GM12878 (cell line): ENCODE measurements at regions not wholly inside any gene's neighbourhood (a gene's known extent, or its start where the extent isn't known, plus 50 kb on each side); places are given as distances from the start of the nearest gene placed in this dataset.

Experiments used
- BACH1 ChIP-seq: fragments of 450-650 bp; IDR thresholded peaks from 2 replicates; pipeline ENCODE4 v1.6.1; 2017; ENCODE audit warnings: mild to moderate bottlenecking, borderline replicate concordance
- CEBPZ ChIP-seq: fragments of 150-350 bp; IDR thresholded peaks from 2 replicates; pipeline ENCODE4 v1.6.1; 2016; ENCODE audit warnings: low read depth, low read length
- ESRRA ChIP-seq: IDR thresholded peaks from 2 replicates; pipeline ENCODE4 v1.6.1; 2012; ENCODE audit warnings: mild to moderate bottlenecking, low read length, improper control_type of control experiment
- GABPA ChIP-seq: IDR thresholded peaks from 2 replicates; pipeline ENCODE4 v1.6.1; 2014; ENCODE audit warnings: antibody characterized with exemption, low read depth, mild to moderate bottlenecking, inconsistent platforms
- LARP7 ChIP-seq: fragments of 450-650 bp; IDR thresholded peaks from 2 replicates; pipeline ENCODE4 v1.6.1; 2017; ENCODE audit warnings: mild to moderate bottlenecking
- MXI1 ChIP-seq: fragments of 150-350 bp; IDR thresholded peaks from 2 replicates; pipeline ENCODE4 v1.6.1; 2011; ENCODE audit warnings: low read depth, mild to moderate bottlenecking, inconsistent platforms, low read length, improper control_type of control experiment
- MYB ChIP-seq: fragments of 150-350 bp; IDR thresholded peaks from 2 replicates; pipeline ENCODE4 v1.6.1; 2014; ENCODE audit warnings: mild to moderate bottlenecking, low read depth, low read length, borderline replicate concordance
- NFYB ChIP-seq: IDR thresholded peaks from 2 replicates; pipeline ENCODE4 v1.6.1; 2011; ENCODE audit warnings: low read depth, mild to moderate bottlenecking, low read length, improper control_type of control experiment, moderate library complexity; ENCODE audit not compliant: insufficient read depth
- PAX8 ChIP-seq: fragments of 450-650 bp; IDR thresholded peaks from 2 replicates; pipeline ENCODE4 v1.6.1; 2017; ENCODE audit warnings: mild to moderate bottlenecking, moderate library complexity
- POLR2A ChIP-seq: IDR thresholded peaks from 2 replicates; pipeline ENCODE4 v1.6.1; 2011; ENCODE audit warnings: low read depth, mild to moderate bottlenecking, low read length
- TF ChIP-seq, protein P1 (sequence below): IDR thresholded peaks from 2 replicates; pipeline ENCODE4 v1.6.1; 2012; ENCODE audit warnings: mild to moderate bottlenecking, low read depth, low read length

DNA sequence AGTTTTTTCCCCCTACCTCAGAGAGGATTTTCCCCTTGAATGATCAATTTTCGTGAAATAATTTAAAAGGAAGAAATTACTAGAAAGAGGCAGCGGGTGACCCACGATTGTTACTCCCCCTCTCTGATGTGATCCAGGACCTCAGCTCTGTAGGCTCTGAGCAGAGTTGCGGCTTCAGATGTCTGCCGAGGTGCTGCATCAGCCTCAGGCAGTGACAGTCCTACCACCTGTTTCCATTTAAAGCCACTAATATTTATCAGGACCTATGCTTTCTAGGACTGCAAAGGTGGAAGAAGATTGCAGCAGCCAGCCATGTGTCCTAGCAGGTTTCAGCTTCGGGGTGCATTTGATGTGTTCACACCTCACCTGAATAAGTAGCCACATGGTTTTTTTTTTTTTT is 294.8 kb upstream of the C2CD4B start (continued):
- TF ChIP-seq CEBPZ (no peak), MYB (no peak), POLR2A (no peak), ESRRA (no peak), PAX8 (no peak), GABPA (no peak), MXI1 (no peak), BACH1 (no peak), LARP7 (no peak), NFYB (no peak)
- TF ChIP-seq, protein P1, sequence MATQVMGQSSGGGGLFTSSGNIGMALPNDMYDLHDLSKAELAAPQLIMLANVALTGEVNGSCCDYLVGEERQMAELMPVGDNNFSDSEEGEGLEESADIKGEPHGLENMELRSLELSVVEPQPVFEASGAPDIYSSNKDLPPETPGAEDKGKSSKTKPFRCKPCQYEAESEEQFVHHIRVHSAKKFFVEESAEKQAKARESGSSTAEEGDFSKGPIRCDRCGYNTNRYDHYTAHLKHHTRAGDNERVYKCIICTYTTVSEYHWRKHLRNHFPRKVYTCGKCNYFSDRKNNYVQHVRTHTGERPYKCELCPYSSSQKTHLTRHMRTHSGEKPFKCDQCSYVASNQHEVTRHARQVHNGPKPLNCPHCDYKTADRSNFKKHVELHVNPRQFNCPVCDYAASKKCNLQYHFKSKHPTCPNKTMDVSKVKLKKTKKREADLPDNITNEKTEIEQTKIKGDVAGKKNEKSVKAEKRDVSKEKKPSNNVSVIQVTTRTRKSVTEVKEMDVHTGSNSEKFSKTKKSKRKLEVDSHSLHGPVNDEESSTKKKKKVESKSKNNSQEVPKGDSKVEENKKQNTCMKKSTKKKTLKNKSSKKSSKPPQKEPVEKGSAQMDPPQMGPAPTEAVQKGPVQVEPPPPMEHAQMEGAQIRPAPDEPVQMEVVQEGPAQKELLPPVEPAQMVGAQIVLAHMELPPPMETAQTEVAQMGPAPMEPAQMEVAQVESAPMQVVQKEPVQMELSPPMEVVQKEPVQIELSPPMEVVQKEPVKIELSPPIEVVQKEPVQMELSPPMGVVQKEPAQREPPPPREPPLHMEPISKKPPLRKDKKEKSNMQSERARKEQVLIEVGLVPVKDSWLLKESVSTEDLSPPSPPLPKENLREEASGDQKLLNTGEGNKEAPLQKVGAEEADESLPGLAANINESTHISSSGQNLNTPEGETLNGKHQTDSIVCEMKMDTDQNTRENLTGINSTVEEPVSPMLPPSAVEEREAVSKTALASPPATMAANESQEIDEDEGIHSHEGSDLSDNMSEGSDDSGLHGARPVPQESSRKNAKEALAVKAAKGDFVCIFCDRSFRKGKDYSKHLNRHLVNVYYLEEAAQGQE, result no peak
